H9 (cell line): ENCODE measurements at regions not wholly inside any gene's neighbourhood (a gene's known extent, or its start where the extent isn't known, plus 50 kb on each side); places are given as distances from the start of the nearest gene placed in this dataset.

Source experiments
- DNase-seq: peaks from one replicate; pipeline ENCODE4 v3.0.0-alpha.2; 2017
- H2AFZ ChIP-seq: one replicate; pipeline ENCODE4 v1.6.1; 2013; ENCODE audit warnings: mild to moderate bottlenecking, low read length, control low read depth, moderate library complexity
- H2AK5ac ChIP-seq: 2 replicates; pipeline ENCODE4 v1.6.1; 2013; ENCODE audit warnings: low read length, control low read depth, mixed read lengths; ENCODE audit not compliant: insufficient read length
- H2BK120ac ChIP-seq: one replicate; pipeline ENCODE4 v1.6.1; 2013; ENCODE audit warnings: low read depth, mild to moderate bottlenecking, low read length, control low read depth, inconsistent platforms; ENCODE audit not compliant: poor library complexity, severe bottlenecking
- H2BK12ac ChIP-seq: 2 replicates; pipeline ENCODE4 v1.6.1; 2013; ENCODE audit warnings: low read length, control low read depth, mixed read lengths, low read depth; ENCODE audit not compliant: insufficient read length
- H2BK15ac ChIP-seq: 2 replicates; pipeline ENCODE4 v1.6.1; 2013; ENCODE audit warnings: low read depth, low read length, control low read depth
- H2BK20ac ChIP-seq: one replicate; pipeline ENCODE4 v1.6.1; 2013; ENCODE audit warnings: low read depth, mild to moderate bottlenecking, low read length, control low read depth, inconsistent platforms; ENCODE audit not compliant: poor library complexity, severe bottlenecking
- H2BK5ac ChIP-seq: 2 replicates; pipeline ENCODE4 v1.6.1; 2013; ENCODE audit warnings: low read length, control low read depth, mixed read lengths; ENCODE audit not compliant: insufficient read length
- H3K14ac ChIP-seq: 2 replicates; pipeline ENCODE4 v1.6.1; 2013; ENCODE audit warnings: low read length, control low read depth; ENCODE audit not compliant: insufficient read depth
- H3K18ac ChIP-seq: 2 replicates; pipeline ENCODE4 v1.6.1; 2013; ENCODE audit warnings: low read depth, mild to moderate bottlenecking, mixed read lengths, low read length, control low read depth; ENCODE audit not compliant: insufficient read length
- H3K23ac ChIP-seq: 2 replicates; pipeline ENCODE4 v1.6.1; 2013; ENCODE audit warnings: low read length, control low read depth, mixed read lengths, low read depth; ENCODE audit not compliant: insufficient read length
- H3K23me2 ChIP-seq: 2 replicates; pipeline ENCODE4 v1.6.1; 2013; ENCODE audit warnings: low read depth, mild to moderate bottlenecking, mixed read lengths, low read length, control low read depth; ENCODE audit not compliant: insufficient read length, poor library complexity, severe bottlenecking
- H3K27ac ChIP-seq: 2 replicates; pipeline ENCODE4 v1.5.1; 2013; ENCODE audit warnings: low read length, control low read depth, mixed read lengths, low read depth; ENCODE audit not compliant: insufficient read length
- H3K27me3 ChIP-seq: 2 replicates; pipeline ENCODE4 v1.6.1; 2013; ENCODE audit warnings: low read length, control low read depth, inconsistent platforms; ENCODE audit not compliant: insufficient read depth
- H3K4ac ChIP-seq: 2 replicates; pipeline ENCODE4 v1.6.1; 2013; ENCODE audit warnings: low read depth, mild to moderate bottlenecking, control low read depth, inconsistent platforms, low read length, moderate library complexity
- H3K4me1 ChIP-seq: 2 replicates; pipeline ENCODE4 v1.6.1; 2013; ENCODE audit warnings: low read length, control low read depth, inconsistent platforms; ENCODE audit not compliant: insufficient read depth
- H3K4me2 ChIP-seq: 2 replicates; pipeline ENCODE4 v1.6.1; 2013; ENCODE audit warnings: low read length, control low read depth, mixed read lengths; ENCODE audit not compliant: insufficient read length, insufficient read depth
- H3K56ac ChIP-seq: 2 replicates; pipeline ENCODE4 v1.6.1; 2013; ENCODE audit warnings: low read depth, mild to moderate bottlenecking, mixed read lengths, low read length, control low read depth; ENCODE audit not compliant: insufficient read length
- H3K79me1 ChIP-seq: 2 replicates; pipeline ENCODE4 v1.6.1; 2013; ENCODE audit warnings: low read depth, mild to moderate bottlenecking, moderate library complexity, low read length, control low read depth, inconsistent platforms; ENCODE audit not compliant: insufficient read depth, poor library complexity, severe bottlenecking
- H3K79me2 ChIP-seq: 2 replicates; pipeline ENCODE4 v1.6.1; 2013; ENCODE audit warnings: low read length, control low read depth, inconsistent platforms; ENCODE audit not compliant: insufficient read depth
- H3K9ac ChIP-seq: 2 replicates; pipeline ENCODE4 v1.6.1; 2013; ENCODE audit warnings: low read length, control low read depth, mixed read lengths; ENCODE audit not compliant: insufficient read length; ENCODE audit errors: extremely low read depth
- H3K9me3 ChIP-seq: one replicate; pipeline ENCODE4 v1.6.1; 2013; ENCODE audit warnings: low read depth, low read length, inconsistent platforms; ENCODE audit not compliant: control insufficient read depth
- H3T11ph ChIP-seq: one replicate; pipeline ENCODE4 v1.6.1; 2013; ENCODE audit warnings: mild to moderate bottlenecking, low read length, control low read depth, inconsistent platforms
- H4K20me1 ChIP-seq: one replicate; pipeline ENCODE4 v1.6.1; 2013; ENCODE audit not compliant: control insufficient read depth, insufficient read length, insufficient read depth
- H4K5ac ChIP-seq: 2 replicates; pipeline ENCODE4 v1.6.1; 2013; ENCODE audit warnings: low read depth, mild to moderate bottlenecking, mixed read lengths, low read length, control low read depth; ENCODE audit not compliant: insufficient read length
- H4K8ac ChIP-seq: replicated peaks from 2 replicates; pipeline ENCODE4 v1.6.1; 2013; ENCODE audit warnings: low read length, control low read depth, mixed read lengths, low read depth; ENCODE audit not compliant: insufficient read length
- H4K91ac ChIP-seq: 2 replicates; pipeline ENCODE4 v1.6.1; 2013; ENCODE audit warnings: low read depth, mild to moderate bottlenecking, moderate library complexity, mixed read lengths, low read length, control low read depth; ENCODE audit not compliant: insufficient read length
- H3K27ac Mint-ChIP-seq, 3 experiments: 2 replicates in 2 of 3; 3 replicates in 1 of 3; pipeline ENCODE4 v1.8.0; 2020 to 2021; ENCODE audit warnings: mixed read lengths in 3 of 3, mild to moderate bottlenecking in 1 of 3, moderate library complexity in 1 of 3
- H3K27me3 Mint-ChIP-seq: 2 replicates; pipeline ENCODE4 v1.8.0; 2021; ENCODE audit warnings: low read depth, mild to moderate bottlenecking, moderate library complexity, mixed read lengths
- H3K36me3 Mint-ChIP-seq, 3 experiments: 2 replicates in 2 of 3; 3 replicates in 1 of 3; pipeline ENCODE4 v1.8.0; 2020 to 2021; ENCODE audit warnings: low read depth in 3 of 3, mixed read lengths in 3 of 3; ENCODE audit not compliant: insufficient read depth in 1 of 3
- H3K4me1 Mint-ChIP-seq, 2 experiments: 2 replicates each; pipeline ENCODE4 v1.8.0; 2020; ENCODE audit warnings: mixed read lengths in 2 of 2
- H3K4me3 Mint-ChIP-seq, 2 experiments: 2 replicates in 1 of 2; 3 replicates in 1 of 2; pipeline ENCODE4 v1.8.0; 2020 to 2021; ENCODE audit warnings: mild to moderate bottlenecking in 2 of 2, mixed read lengths in 2 of 2, moderate library complexity in 1 of 2
- H3K9me3 Mint-ChIP-seq, 2 experiments: 2 replicates in 1 of 2; 3 replicates in 1 of 2; pipeline ENCODE4 v1.8.0; 2020; ENCODE audit warnings: mild to moderate bottlenecking in 2 of 2, mixed read lengths in 2 of 2, moderate library complexity in 1 of 2
- CTCF ChIP-seq: fragments of 200-600 bp; sonication (generic); conservative IDR thresholded peaks from 3 replicates; pipeline ENCODE4 v1.8.0; 2021; ENCODE audit warnings: antibody characterized with exemption, mild to moderate bottlenecking
- WGBS: extraction: QIAGEN DNeasy Blood & Tissue Kit; methylation state at CpG from one replicate; pipeline ENCODE4 v1.1.7; 2013; ENCODE audit warnings: missing lambda C conversion rate, low lambda C conversion rate, mixed read lengths; ENCODE audit not compliant: insufficient read length; ENCODE audit errors: extremely low coverage; 5-methylcytosine and 5-hydroxymethylcytosine counted together

- no peaks in the 10 kb centered on the region for H3K36me3 Mint-ChIP-seq
- no peaks in the 10 kb centered on the region for H3K79me1 ChIP-seq
- no peaks in the 10 kb centered on the region for H3K9me3 Mint-ChIP-seq
- H3K4ac ChIP-seq, result no peak overlapping the region
- H3T11ph ChIP-seq, result no peak overlapping the region
- no peaks in the 10 kb centered on the region for H3K23me2 ChIP-seq
- no peaks in the 10 kb centered on the region for H3K79me2 ChIP-seq
- no CpG with 5 or more reads among the region's 5 CpGs for whole genome bisulfite sequencing
- peaks cover 5 to 8% of the 10 kb centered on the region in 2 experiments for H3K4me1 Mint-ChIP-seq
- H2BK15ac ChIP-seq, result no peak overlapping the region
- H2BK120ac ChIP-seq, result no peak overlapping the region
- no peak overlapping the region for H3K4me2 ChIP-seq
- H2AFZ ChIP-seq, result no peak overlapping the region
- no peak overlapping the region for H3K27ac ChIP-seq
- no peak overlapping the region for H3K23ac ChIP-seq
- H3K4me3 Mint-ChIP-seq, result no peak overlapping the region
- no peaks in the 10 kb centered on the region for H3K27me3 ChIP-seq
- H2AK5ac ChIP-seq, result no peak overlapping the region
- no peak overlapping the region for H4K5ac ChIP-seq
- H2BK5ac ChIP-seq, result no peak overlapping the region
- H3K27ac Mint-ChIP-seq, result no peak overlapping the region
- no peak for TF ChIP-seq CTCF
- H3K14ac ChIP-seq, result no peak overlapping the region
- H4K91ac ChIP-seq, result no peak overlapping the region
- no peak overlapping the region for H3K9ac ChIP-seq
- no peak for DNase-seq
- H4K20me1 ChIP-seq, result no peaks in the 10 kb centered on the region
- H3K56ac ChIP-seq, result no peak overlapping the region
- H3K18ac ChIP-seq, result no peak overlapping the region
- H2BK12ac ChIP-seq, result no peak overlapping the region
- H2BK20ac ChIP-seq, result no peak overlapping the region
- H3K4me1 ChIP-seq, result no peaks in the 10 kb centered on the region; the same call in 1 of the 2 replicates
- no peaks in the 10 kb centered on the region for H3K9me3 ChIP-seq
- H3K27me3 Mint-ChIP-seq, result no peaks in the 10 kb centered on the region
- H4K8ac ChIP-seq, result no peak overlapping the region
These were observed 282.4 kb upstream of the NEGR1 start for GRCh38 chr1:72564749-72565148.
